Activated CD8-positive, alpha-beta T cell treated with anti-CD3 and anti-CD28 coated beads for 36 hours (primary cell): ENCODE measurements at regions not wholly inside any gene's neighbourhood (a gene's known extent, or its start where the extent isn't known, plus 50 kb on each side); places are given as distances from the start of the nearest gene placed in this dataset.

Source experiments
- ATAC-seq: fragments of 200-7000 bp; cut with Tn5 transposase; one replicate; pipeline ENCODE4 v1.10.0; 2021; ENCODE audit warnings: mild to moderate bottlenecking, moderate library complexity
- CTCF ChIA-PET: fragments of 350-600 bp; sonication (Branson Sonifier 250); formaldehyde crosslinking; loops from one replicate; lab custom pipeline; 2021; ENCODE audit warnings: antibody characterized with exemption; lab: Charles Lee
- POLR2A ChIA-PET: fragments of 350-600 bp; sonication (Branson Sonifier 250); formaldehyde crosslinking; loops from one replicate; lab custom pipeline; 2021; ENCODE audit warnings: antibody characterized with exemption; lab: Charles Lee
- DNase-seq: peaks from one replicate; pipeline ENCODE4 v3.0.0-alpha.2; 2020
- H3K27ac Mint-ChIP-seq: one replicate; pipeline ENCODE4 v1.8.0; 2021; ENCODE audit warnings: mild to moderate bottlenecking, mixed read lengths
- H3K27me3 Mint-ChIP-seq: one replicate; pipeline ENCODE4 v1.8.0; 2021; ENCODE audit warnings: mixed read lengths
- H3K36me3 Mint-ChIP-seq: one replicate; pipeline ENCODE4 v1.8.0; 2021; ENCODE audit warnings: low read depth, mixed read lengths
- H3K4me1 Mint-ChIP-seq: one replicate; pipeline ENCODE4 v1.8.0; 2021; ENCODE audit warnings: low read depth, mixed read lengths
- H3K4me3 Mint-ChIP-seq: one replicate; pipeline ENCODE4 v1.8.0; 2021; ENCODE audit warnings: mild to moderate bottlenecking, moderate library complexity, mixed read lengths
- H3K9me3 Mint-ChIP-seq: one replicate; pipeline ENCODE4 v1.8.0; 2021; ENCODE audit warnings: mixed read lengths
- intact Hi-C: fragments of 100-400 bp; cut with micrococcal nuclease; formaldehyde crosslinking; loops from one replicate; pipeline ENCODE4 v1.10.0; 2022
- TF ChIP-seq, protein P1 (sequence below): fragments of 200-600 bp; IDR thresholded peaks from one replicate; pipeline ENCODE4 v1.8.0; 2022; ENCODE audit warnings: antibody characterized with exemption, mild to moderate bottlenecking

DNA sequence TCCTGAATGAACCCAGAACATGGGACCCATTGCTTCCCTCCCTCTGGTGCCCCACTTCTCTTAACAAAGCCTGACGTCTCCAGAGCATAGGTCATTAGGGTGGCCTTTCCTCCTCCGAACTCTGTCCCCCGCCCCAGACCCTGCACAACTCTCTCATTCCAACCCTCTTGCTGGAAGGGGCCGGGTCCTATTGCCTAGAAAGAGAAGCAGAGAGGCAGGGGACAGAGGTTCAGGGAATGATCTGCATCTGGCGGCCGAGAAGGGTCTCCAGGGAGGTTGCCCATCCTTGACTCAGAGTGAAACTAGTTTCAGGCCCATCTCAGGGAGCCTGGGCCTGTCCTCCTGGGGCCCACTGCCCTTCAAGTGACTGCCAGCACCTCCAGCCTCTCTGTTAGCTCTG is 79.0 kb downstream of the LINGO1 start:
- ATAC-seq (no peak), DNase-seq (no peak)
- Mint-ChIP-seq H3K9me3 (no peaks in the 10 kb centered on the region), H3K4me3 (no peak overlapping the region), H3K4me1 (no peaks in the 10 kb centered on the region), H3K27ac (no peak overlapping the region), H3K27me3 (no peaks in the 10 kb centered on the region), H3K36me3 (no peaks in the 10 kb centered on the region)
- ChIA-PET POLR2A (no interaction called here), CTCF (no interaction called here)
- intact Hi-C loops = no loop called here
- TF ChIP-seq, protein P1, sequence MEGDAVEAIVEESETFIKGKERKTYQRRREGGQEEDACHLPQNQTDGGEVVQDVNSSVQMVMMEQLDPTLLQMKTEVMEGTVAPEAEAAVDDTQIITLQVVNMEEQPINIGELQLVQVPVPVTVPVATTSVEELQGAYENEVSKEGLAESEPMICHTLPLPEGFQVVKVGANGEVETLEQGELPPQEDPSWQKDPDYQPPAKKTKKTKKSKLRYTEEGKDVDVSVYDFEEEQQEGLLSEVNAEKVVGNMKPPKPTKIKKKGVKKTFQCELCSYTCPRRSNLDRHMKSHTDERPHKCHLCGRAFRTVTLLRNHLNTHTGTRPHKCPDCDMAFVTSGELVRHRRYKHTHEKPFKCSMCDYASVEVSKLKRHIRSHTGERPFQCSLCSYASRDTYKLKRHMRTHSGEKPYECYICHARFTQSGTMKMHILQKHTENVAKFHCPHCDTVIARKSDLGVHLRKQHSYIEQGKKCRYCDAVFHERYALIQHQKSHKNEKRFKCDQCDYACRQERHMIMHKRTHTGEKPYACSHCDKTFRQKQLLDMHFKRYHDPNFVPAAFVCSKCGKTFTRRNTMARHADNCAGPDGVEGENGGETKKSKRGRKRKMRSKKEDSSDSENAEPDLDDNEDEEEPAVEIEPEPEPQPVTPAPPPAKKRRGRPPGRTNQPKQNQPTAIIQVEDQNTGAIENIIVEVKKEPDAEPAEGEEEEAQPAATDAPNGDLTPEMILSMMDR = no peak

DNA sequence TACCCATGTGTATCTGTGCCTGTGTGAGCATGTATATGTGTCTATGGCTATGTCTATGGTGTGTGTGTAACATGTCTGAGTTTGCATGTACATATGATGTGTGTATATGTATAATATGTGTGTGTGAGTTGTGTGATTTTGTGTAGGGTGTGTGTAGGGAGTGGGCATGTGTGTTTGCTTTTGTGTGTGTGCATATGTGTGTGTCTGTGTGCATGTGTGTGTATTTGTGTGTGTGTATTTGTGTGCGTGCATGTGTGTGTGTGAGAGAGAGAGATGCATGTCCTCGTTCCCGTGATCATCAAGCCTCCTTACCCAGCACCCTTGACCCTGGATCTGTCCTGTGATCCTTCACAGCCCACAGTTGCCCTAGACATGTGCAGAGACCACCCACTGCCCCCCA is 79.5 kb downstream of the LINGO1 start:
- Mint-ChIP-seq H3K4me3 (no peak overlapping the region), H3K9me3 (no peaks in the 10 kb centered on the region), H3K27me3 (no peaks in the 10 kb centered on the region), H3K4me1 (no peaks in the 10 kb centered on the region), H3K36me3 (no peaks in the 10 kb centered on the region), H3K27ac (no peak overlapping the region)
- TF ChIP-seq, protein P1 = no peak
- ChIA-PET POLR2A (no interaction called here), CTCF (no interaction called here)
- ATAC-seq (no peak), DNase-seq (no peak)
- intact Hi-C loops = no loop called here

DNA sequence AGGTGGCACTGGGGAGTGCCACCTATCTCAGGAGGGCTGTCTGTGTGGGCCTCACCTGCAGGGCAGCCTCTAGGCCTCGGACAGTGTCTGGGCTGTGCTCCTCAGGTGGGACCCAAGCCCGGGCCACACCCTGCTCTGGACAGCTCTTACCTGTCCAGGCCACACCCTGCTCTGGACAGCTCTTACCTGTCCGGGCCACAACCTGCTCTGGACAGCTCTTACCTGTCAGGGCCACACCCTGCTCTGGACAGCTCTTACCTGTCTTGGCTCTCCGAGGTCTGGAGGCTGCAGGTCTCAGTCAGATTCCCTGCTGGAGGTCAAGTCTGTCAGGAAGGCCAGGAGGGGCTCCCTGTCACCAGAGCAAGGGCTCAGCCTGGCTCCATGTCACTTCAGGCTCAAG is 80.6 kb downstream of the LINGO1 start:
- TF ChIP-seq, protein P1 = no peak
- ChIA-PET POLR2A (interaction anchor here (0.7 kb wide), 1 partner anchor 30 kb away, joined by 3 read pairs; no protein-coding TSS in a partner anchor), CTCF (interaction anchor here (1.4 kb wide), 1 partner anchor 9 kb away, joined by 7 read pairs; no protein-coding TSS in a partner anchor)
- DNase-seq (no peak), ATAC-seq (no peak)
- H3K9me3 Mint-ChIP-seq = no peaks in the 10 kb centered on the region
- no peaks in the 10 kb centered on the region for H3K27me3 Mint-ChIP-seq
- no peaks in the 10 kb centered on the region for H3K4me1 Mint-ChIP-seq
- intact Hi-C loops = no loop called here
- H3K27ac Mint-ChIP-seq = no peak overlapping the region
- no peak overlapping the region for H3K4me3 Mint-ChIP-seq
- no peaks in the 10 kb centered on the region for H3K36me3 Mint-ChIP-seq

DNA sequence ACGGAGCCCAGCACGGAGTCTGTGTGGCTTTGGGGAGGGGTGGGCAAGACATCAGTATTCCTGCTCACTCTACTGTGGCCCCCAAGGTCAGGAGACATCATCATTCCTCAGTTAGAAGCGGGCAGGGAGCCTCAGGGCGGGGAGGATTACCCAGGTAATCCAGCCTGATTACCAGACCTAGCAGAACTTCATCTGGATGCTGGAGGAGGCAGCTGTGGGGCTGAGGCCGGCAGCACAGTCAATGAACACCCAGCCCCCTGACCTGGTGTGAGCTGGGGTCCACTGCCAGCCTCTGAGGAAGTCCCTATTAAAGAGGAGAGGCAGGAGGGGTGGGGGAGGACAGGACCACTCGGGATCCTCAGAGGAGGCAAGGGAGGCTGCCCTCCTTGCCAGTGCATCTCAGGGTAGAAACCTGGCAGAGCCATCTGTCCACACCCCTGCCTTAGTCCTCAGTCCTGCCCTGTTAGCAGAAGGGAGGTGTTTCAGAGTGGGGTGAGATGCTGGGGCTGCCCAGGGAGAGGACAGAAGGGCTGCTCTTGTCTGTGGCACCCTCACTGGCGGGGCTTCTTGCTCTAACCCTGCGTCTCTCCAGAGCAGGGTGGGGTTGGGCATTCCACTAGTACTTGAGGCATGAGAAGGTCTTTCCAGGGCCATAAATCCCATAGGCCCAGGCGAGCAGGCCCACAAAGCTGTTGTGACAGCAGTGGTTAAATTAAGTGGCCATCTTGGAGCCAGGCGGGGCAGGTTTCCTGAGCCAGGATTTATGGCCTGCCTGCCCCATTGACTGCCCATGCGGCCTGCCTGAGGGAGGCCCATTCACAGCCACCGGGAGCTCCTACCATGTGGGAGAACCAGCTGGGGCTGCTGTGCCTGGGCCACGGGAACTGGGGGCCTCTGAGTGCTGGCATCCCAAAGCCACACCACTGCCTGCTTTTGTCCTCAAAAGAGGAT is 82.1 kb downstream of the LINGO1 start:
- intact Hi-C loops = no loop called here
- no peaks in the 10 kb centered on the region for H3K9me3 Mint-ChIP-seq
- CTCF ChIA-PET = no interaction called here
- H3K4me3 Mint-ChIP-seq = no peak overlapping the region
- DNase-seq (no peak), ATAC-seq (no peak)
- H3K27me3 Mint-ChIP-seq = no peaks in the 10 kb centered on the region
- TF ChIP-seq, protein P1 = no peak
- no peaks in the 10 kb centered on the region for H3K4me1 Mint-ChIP-seq
- H3K27ac Mint-ChIP-seq = no peak overlapping the region
- H3K36me3 Mint-ChIP-seq = no peaks in the 10 kb centered on the region
- POLR2A ChIA-PET = no interaction called here

DNA sequence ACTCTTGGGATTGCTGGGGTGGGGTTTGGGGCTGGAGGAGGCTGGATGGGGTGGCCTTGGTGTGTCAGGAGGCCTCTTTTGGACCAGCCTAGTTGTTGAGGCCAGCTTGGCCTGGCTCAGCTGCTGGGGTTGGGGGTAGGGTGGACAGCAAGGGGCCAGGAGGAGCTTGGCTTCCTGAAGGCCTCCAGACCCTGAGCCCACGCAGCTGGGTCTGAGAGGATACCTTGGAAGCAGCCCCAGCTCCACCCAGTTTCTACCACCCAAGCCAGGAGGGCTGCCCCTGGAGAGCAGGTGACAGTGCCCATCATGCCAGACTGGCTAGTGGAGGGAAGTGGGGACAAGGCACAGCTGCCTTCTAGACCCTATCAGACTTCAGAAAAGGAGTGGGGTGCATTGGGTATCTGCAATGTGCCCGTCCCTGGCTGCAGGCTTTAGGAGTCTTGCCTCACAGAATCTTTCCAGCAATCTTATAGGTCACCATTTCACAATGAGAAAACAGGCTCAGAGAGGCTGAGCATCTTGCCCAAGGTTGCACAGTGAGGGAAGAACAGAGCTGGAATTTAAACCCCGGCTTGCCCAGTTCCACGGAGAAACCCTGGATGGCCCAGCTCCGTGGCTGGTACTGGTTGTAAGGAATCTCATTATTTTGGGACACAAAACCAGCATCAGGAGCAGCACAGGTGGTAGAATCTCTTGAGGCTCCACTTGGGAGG is 83.0 kb downstream of the LINGO1 start:
- ATAC-seq (no peak), DNase-seq (no peak)
- Mint-ChIP-seq H3K4me3 (no peak overlapping the region), H3K9me3 (no peaks in the 10 kb centered on the region), H3K27ac (no peak overlapping the region), H3K36me3 (no peaks in the 10 kb centered on the region), H3K27me3 (peaks cover 3% of the 10 kb centered on the region), H3K4me1 (no peaks in the 10 kb centered on the region)
- CTCF ChIA-PET = no interaction called here
- TF ChIP-seq, protein P1 = no peak
- POLR2A ChIA-PET = no interaction called here
- intact Hi-C loops = no loop called here
